Endodermal cell (in vitro differentiated cells): ENCODE measurements at regions not wholly inside any gene's neighbourhood (a gene's known extent, or its start where the extent isn't known, plus 50 kb on each side); places are given as distances from the start of the nearest gene placed in this dataset.

ENCODE experiments used
- DNase-seq: peaks from one replicate; pipeline ENCODE4 v3.0.0-alpha.2; 2017
- H3K27ac ChIP-seq: 2 replicates; pipeline ENCODE4 v1.5.1; 2013; ENCODE audit warnings: mild to moderate bottlenecking, low read depth, low read length, moderate library complexity
- H3K27me3 ChIP-seq: 2 replicates; pipeline ENCODE4 v1.6.1; 2013; ENCODE audit warnings: mild to moderate bottlenecking, low read length, moderate library complexity; ENCODE audit not compliant: insufficient read depth, control insufficient read depth, poor library complexity, severe bottlenecking
- H3K36me3 ChIP-seq: 2 replicates; pipeline ENCODE4 v1.7.0; 2013; ENCODE audit warnings: mild to moderate bottlenecking, low read length, moderate library complexity; ENCODE audit not compliant: control insufficient read depth, insufficient read depth
- H3K4me1 ChIP-seq: one replicate; pipeline ENCODE4 v1.7.0; 2013; ENCODE audit warnings: low read length; ENCODE audit not compliant: control insufficient read depth, insufficient read depth
- H3K4me3 ChIP-seq: 2 replicates; pipeline ENCODE4 v1.5.1; 2013; ENCODE audit warnings: mild to moderate bottlenecking, low read length, moderate library complexity
- H3K9ac ChIP-seq: 2 replicates; pipeline ENCODE4 v1.6.1; 2013; ENCODE audit warnings: mild to moderate bottlenecking, low read length, moderate library complexity; ENCODE audit not compliant: poor library complexity, severe bottlenecking; ENCODE audit errors: extremely low read depth
- H3K9me3 ChIP-seq: 2 replicates; pipeline ENCODE4 v1.6.1; 2013; ENCODE audit warnings: mild to moderate bottlenecking, low read length, moderate library complexity; ENCODE audit not compliant: control insufficient read depth
- H3K27ac Mint-ChIP-seq: 2 replicates; pipeline ENCODE4 v1.8.0; 2020; ENCODE audit warnings: mixed read lengths
- H3K27me3 Mint-ChIP-seq: 2 replicates; pipeline ENCODE4 v1.8.0; 2021; ENCODE audit warnings: mild to moderate bottlenecking, mixed read lengths; ENCODE audit not compliant: insufficient read depth
- H3K36me3 Mint-ChIP-seq: 2 replicates; pipeline ENCODE4 v1.8.0; 2020; ENCODE audit warnings: low read depth, mixed read lengths
- H3K4me1 Mint-ChIP-seq: 2 replicates; pipeline ENCODE4 v1.8.0; 2020; ENCODE audit warnings: mixed read lengths
- H3K4me3 Mint-ChIP-seq: 2 replicates; pipeline ENCODE4 v1.8.0; 2020; ENCODE audit warnings: mild to moderate bottlenecking, moderate library complexity, mixed read lengths
- H3K9me3 Mint-ChIP-seq: 2 replicates; pipeline ENCODE4 v1.8.0; 2020; ENCODE audit warnings: mild to moderate bottlenecking, mixed read lengths
- CTCF ChIP-seq: fragments of 200-600 bp; sonication (generic); conservative IDR thresholded peaks from 2 replicates; pipeline ENCODE4 v1.5.0; 2021; ENCODE audit warnings: antibody characterized with exemption, mild to moderate bottlenecking
- WGBS, 2 experiments: methylation state at CpG; one replicate each; pipeline versions ENCODE4 v1.1.5 to v1.1.7; 2013; ENCODE audit warnings: missing lambda C conversion rate in 2 of 2, mixed read lengths in 1 of 2; ENCODE audit not compliant: insufficient coverage in 1 of 2, insufficient read length in 1 of 2; 5-methylcytosine and 5-hydroxymethylcytosine counted together

- H3K4me3 ChIP-seq = no peak overlapping the region
Observed at GRCh38 chr2:168317282-168317681, 69.9 kb upstream of the STK39 start.

GRCh38 chr2:168320267-168320666, 72.9 kb upstream of the STK39 start:
- H3K4me3 Mint-ChIP-seq = no peak overlapping the region
- H3K27me3 Mint-ChIP-seq = no peaks in the 10 kb centered on the region
- no peak for TF ChIP-seq CTCF
- Histone ChIP-seq H3K36me3 (no peaks in the 10 kb centered on the region), H3K27me3 (no peaks in the 10 kb centered on the region), H3K27ac (no peak overlapping the region), H3K4me3 (no peak overlapping the region), H3K4me1 (no peaks in the 10 kb centered on the region), H3K9me3 (no peaks in the 10 kb centered on the region), H3K9ac (no peak overlapping the region)
- no peaks in the 10 kb centered on the region for H3K9me3 Mint-ChIP-seq
- no peaks in the 10 kb centered on the region for H3K4me1 Mint-ChIP-seq
- no peaks in the 10 kb centered on the region for H3K36me3 Mint-ChIP-seq
- no peak for DNase-seq
- no peak overlapping the region for H3K27ac Mint-ChIP-seq

More at GRCh38 chr2:168317282-168317681, 69.9 kb upstream of the STK39 start:
- Mint-ChIP-seq H3K4me1 (no peaks in the 10 kb centered on the region), H3K9me3 (no peaks in the 10 kb centered on the region), H3K4me3 (no peak overlapping the region), H3K27me3 (no peaks in the 10 kb centered on the region), H3K27ac (no peak overlapping the region), H3K36me3 (no peaks in the 10 kb centered on the region)
- Histone ChIP-seq H3K27ac (no peak overlapping the region), H3K4me1 (no peaks in the 10 kb centered on the region), H3K9me3 (peaks cover 4% of the 10 kb centered on the region), H3K36me3 (no peaks in the 10 kb centered on the region), H3K27me3 (no peaks in the 10 kb centered on the region), H3K9ac (no peak overlapping the region)
- DNase-seq = no peak
- TF ChIP-seq CTCF = no peak
- 100% methylated on average over 1 of the region's 1 CpG; no CpG with 5 or more reads in 1 of the 2 experiments for WGBS, 2 experiments

- no peaks in the 10 kb centered on the region for H3K9me3 Mint-ChIP-seq
- DNase-seq = no peak
- TF ChIP-seq CTCF = no peak
- Histone ChIP-seq H3K9ac (no peak overlapping the region), H3K27ac (no peak overlapping the region), H3K9me3 (no peaks in the 10 kb centered on the region), H3K4me1 (no peaks in the 10 kb centered on the region), H3K27me3 (no peaks in the 10 kb centered on the region), H3K36me3 (no peaks in the 10 kb centered on the region), H3K4me3 (no peak overlapping the region)
- no peaks in the 10 kb centered on the region for H3K36me3 Mint-ChIP-seq
- no peak overlapping the region for H3K4me3 Mint-ChIP-seq
- no peak overlapping the region for H3K27ac Mint-ChIP-seq
- H3K4me1 Mint-ChIP-seq = no peaks in the 10 kb centered on the region
- no peaks in the 10 kb centered on the region for H3K27me3 Mint-ChIP-seq
- WGBS, 2 experiments = 86 to 92% methylated on average over 2 to 3 of the region's 3 CpGs
Observed at GRCh38 chr2:168322325-168323007, 75.1 kb upstream of the STK39 start.
